Ectodermal cell (in vitro differentiated cells): ENCODE measurements at regions not wholly inside any gene's neighbourhood (a gene's known extent, or its start where the extent isn't known, plus 50 kb on each side); places are given as distances from the start of the nearest gene placed in this dataset.

Experiments
- H3K27ac ChIP-seq: 2 replicates; pipeline ENCODE4 v1.7.0; 2013; ENCODE audit warnings: mild to moderate bottlenecking, low read depth, low read length; ENCODE audit not compliant: insufficient read depth, poor library complexity, severe bottlenecking
- H3K27me3 ChIP-seq: 2 replicates; pipeline ENCODE4 v1.7.0; 2013; ENCODE audit warnings: mild to moderate bottlenecking, low read length; ENCODE audit not compliant: insufficient read depth, control insufficient read depth, poor library complexity, severe bottlenecking
- H3K36me3 ChIP-seq: one replicate; pipeline ENCODE4 v1.7.0; 2013; ENCODE audit warnings: low read length; ENCODE audit not compliant: control insufficient read depth, insufficient read depth
- H3K4me1 ChIP-seq: one replicate; pipeline ENCODE4 v1.7.0; 2013; ENCODE audit warnings: low read length; ENCODE audit not compliant: control insufficient read depth, insufficient read depth
- H3K4me3 ChIP-seq: 2 replicates; pipeline ENCODE4 v1.7.0; 2013; ENCODE audit warnings: low read depth, low read length, control low read depth; ENCODE audit not compliant: insufficient read depth
- H3K9me3 ChIP-seq: 2 replicates; pipeline ENCODE4 v1.7.0; 2013; ENCODE audit warnings: mild to moderate bottlenecking, low read length, moderate library complexity; ENCODE audit not compliant: control insufficient read depth
- WGBS, 2 experiments: methylation state at CpG; one replicate each; pipeline ENCODE4 v1.1.7; 2013; ENCODE audit warnings: missing lambda C conversion rate in 2 of 2; 5-methylcytosine and 5-hydroxymethylcytosine counted together

- Histone ChIP-seq H3K4me3 (no peak overlapping the region), H3K27ac (no peak overlapping the region), H3K4me1 (peaks cover 6% of the 10 kb centered on the region), H3K27me3 (no peaks in the 10 kb centered on the region), H3K9me3 (no peaks in the 10 kb centered on the region), H3K36me3 (no peaks in the 10 kb centered on the region)
- 83 to 86% methylated on average over 4 of the region's 4 CpGs for WGBS, 2 experiments
These were observed 374.7 kb downstream of the VPS13C start for GRCh38 chr15:61685534-61685933.

- no peaks in the 10 kb centered on the region for H3K9me3 ChIP-seq
These were observed 375.3 kb downstream of the VPS13C start for GRCh38 chr15:61684749-61685467.

GRCh38 chr15:61682891-61683735 lies 377.1 kb downstream of the VPS13C start:
- Histone ChIP-seq H3K9me3 (no peaks in the 10 kb centered on the region), H3K4me1 (peaks cover 6% of the 10 kb centered on the region), H3K27me3 (no peaks in the 10 kb centered on the region), H3K27ac (no peak overlapping the region), H3K4me3 (no peak overlapping the region), H3K36me3 (no peaks in the 10 kb centered on the region)
- 96 to 97% methylated on average over 6 of the region's 6 CpGs for WGBS, 2 experiments

More at GRCh38 chr15:61684749-61685467, 375.3 kb downstream of the VPS13C start:
- WGBS, 2 experiments = 91 to 95% methylated on average over 2 of the region's 2 CpGs
- peaks cover 6% of the 10 kb centered on the region for H3K4me1 ChIP-seq
- H3K27me3 ChIP-seq = no peaks in the 10 kb centered on the region
- H3K4me3 ChIP-seq = no peak overlapping the region
- H3K27ac ChIP-seq = no peak overlapping the region
- H3K36me3 ChIP-seq = no peaks in the 10 kb centered on the region

GRCh38 chr15:61681676-61682075 lies 378.6 kb downstream of the VPS13C start:
- Histone ChIP-seq H3K36me3 (no peaks in the 10 kb centered on the region), H3K27me3 (no peaks in the 10 kb centered on the region), H3K27ac (no peak overlapping the region), H3K4me3 (no peak overlapping the region), H3K4me1 (peaks cover 6% of the 10 kb centered on the region), H3K9me3 (no peaks in the 10 kb centered on the region)
- 71 to 83% methylated on average over 1 to 2 of the region's 2 CpGs for WGBS, 2 experiments

GRCh38 chr15:61681038-61681418 lies 379.2 kb downstream of the VPS13C start:
- Histone ChIP-seq H3K9me3 (no peaks in the 10 kb centered on the region), H3K27me3 (no peaks in the 10 kb centered on the region), H3K27ac (no peak overlapping the region), H3K4me3 (no peak overlapping the region), H3K36me3 (no peaks in the 10 kb centered on the region), H3K4me1 (peaks cover 6% of the 10 kb centered on the region)
- 95 to 97% methylated on average over 2 of the region's 2 CpGs for WGBS, 2 experiments

GRCh38 chr15:61680260-61681037 lies 379.8 kb downstream of the VPS13C start:
- no peak overlapping the region for H3K27ac ChIP-seq
- peaks cover 6% of the 10 kb centered on the region for H3K4me1 ChIP-seq
- H3K36me3 ChIP-seq = no peaks in the 10 kb centered on the region
- no peaks in the 10 kb centered on the region for H3K9me3 ChIP-seq
- no peak overlapping the region for H3K4me3 ChIP-seq
- no peaks in the 10 kb centered on the region for H3K27me3 ChIP-seq
- WGBS, 2 experiments = 78 to 84% methylated on average over 3 to 4 of the region's 4 CpGs

GRCh38 chr15:61671736-61672135 lies 388.5 kb downstream of the VPS13C start:
- Histone ChIP-seq H3K36me3 (no peaks in the 10 kb centered on the region), H3K27me3 (no peaks in the 10 kb centered on the region), H3K27ac (no peak overlapping the region), H3K9me3 (no peaks in the 10 kb centered on the region), H3K4me3 (no peak overlapping the region), H3K4me1 (no peaks in the 10 kb centered on the region)
- 87 to 93% methylated on average over 6 of the region's 6 CpGs for WGBS, 2 experiments

- Histone ChIP-seq H3K4me3 (no peak overlapping the region), H3K36me3 (no peaks in the 10 kb centered on the region), H3K4me1 (no peaks in the 10 kb centered on the region), H3K27ac (no peak overlapping the region), H3K27me3 (no peaks in the 10 kb centered on the region), H3K9me3 (no peaks in the 10 kb centered on the region)
- WGBS, 2 experiments = 91 to 92% methylated on average over 12 of the region's 12 CpGs
These were observed 391.8 kb downstream of the VPS13C start for GRCh38 chr15:61668444-61668843.

GRCh38 chr15:61661791-61662190 lies 398.5 kb downstream of the VPS13C start:
- H3K9me3 ChIP-seq = no peaks in the 10 kb centered on the region
- no peaks in the 10 kb centered on the region for H3K36me3 ChIP-seq
- no peaks in the 10 kb centered on the region for H3K4me1 ChIP-seq
- H3K27ac ChIP-seq = no peak overlapping the region
- no peak overlapping the region for H3K4me3 ChIP-seq
- no peaks in the 10 kb centered on the region for H3K27me3 ChIP-seq
- WGBS, 2 experiments = 77 to 91% methylated on average over 1 of the region's 1 CpG

GRCh38 chr15:61660579-61660978 lies 399.7 kb downstream of the VPS13C start:
- Histone ChIP-seq H3K9me3 (no peaks in the 10 kb centered on the region), H3K36me3 (no peaks in the 10 kb centered on the region), H3K4me3 (no peak overlapping the region), H3K27me3 (no peaks in the 10 kb centered on the region), H3K4me1 (no peaks in the 10 kb centered on the region), H3K27ac (no peak overlapping the region)
- whole genome bisulfite sequencing, 2 experiments = 92 to 95% methylated on average over 2 of the region's 2 CpGs
